Uterus (tissue), 2 donors: ENCODE measurements at regions not wholly inside any gene's neighbourhood (a gene's known extent, or its start where the extent isn't known, plus 50 kb on each side); places are given as distances from the start of the nearest gene placed in this dataset.

Source experiments
- POLR2A ChIP-seq, 2 donors: fragments of 450-650 bp; IDR thresholded peaks; one replicate each; pipeline ENCODE4 v1.6.1; 2016; ENCODE audit warnings: antibody characterized with exemption in 2 of 2, mild to moderate bottlenecking in 1 of 2, moderate library complexity in 1 of 2
- TF ChIP-seq, protein P1 (sequence below), 4 experiments: fragments of 200-600 bp in 2 of 4; fragments of 450-650 bp in 2 of 4; sonication (generic) in 2 of 4; IDR thresholded peaks; one replicate each; pipeline ENCODE4 v1.5.1; 2016 to 2019; ENCODE audit warnings: antibody characterized with exemption in 4 of 4, mild to moderate bottlenecking in 2 of 4, moderate library complexity in 1 of 4

GRCh38 chr16:80449392-80449791 lies 91.4 kb upstream of the DYNLRB2 start:
- TF ChIP-seq, protein P1, sequence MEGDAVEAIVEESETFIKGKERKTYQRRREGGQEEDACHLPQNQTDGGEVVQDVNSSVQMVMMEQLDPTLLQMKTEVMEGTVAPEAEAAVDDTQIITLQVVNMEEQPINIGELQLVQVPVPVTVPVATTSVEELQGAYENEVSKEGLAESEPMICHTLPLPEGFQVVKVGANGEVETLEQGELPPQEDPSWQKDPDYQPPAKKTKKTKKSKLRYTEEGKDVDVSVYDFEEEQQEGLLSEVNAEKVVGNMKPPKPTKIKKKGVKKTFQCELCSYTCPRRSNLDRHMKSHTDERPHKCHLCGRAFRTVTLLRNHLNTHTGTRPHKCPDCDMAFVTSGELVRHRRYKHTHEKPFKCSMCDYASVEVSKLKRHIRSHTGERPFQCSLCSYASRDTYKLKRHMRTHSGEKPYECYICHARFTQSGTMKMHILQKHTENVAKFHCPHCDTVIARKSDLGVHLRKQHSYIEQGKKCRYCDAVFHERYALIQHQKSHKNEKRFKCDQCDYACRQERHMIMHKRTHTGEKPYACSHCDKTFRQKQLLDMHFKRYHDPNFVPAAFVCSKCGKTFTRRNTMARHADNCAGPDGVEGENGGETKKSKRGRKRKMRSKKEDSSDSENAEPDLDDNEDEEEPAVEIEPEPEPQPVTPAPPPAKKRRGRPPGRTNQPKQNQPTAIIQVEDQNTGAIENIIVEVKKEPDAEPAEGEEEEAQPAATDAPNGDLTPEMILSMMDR (IDR thresholded peaks at IDR 0.05) = no peak
- no peak for TF ChIP-seq POLR2A (IDR thresholded peaks at IDR 0.05)
